ENCODE measurements at regions not wholly inside any gene's neighbourhood (a gene's known extent, or its start where the extent isn't known, plus 50 kb on each side); places are given as distances from the start of the nearest gene placed in this dataset.

DNA sequence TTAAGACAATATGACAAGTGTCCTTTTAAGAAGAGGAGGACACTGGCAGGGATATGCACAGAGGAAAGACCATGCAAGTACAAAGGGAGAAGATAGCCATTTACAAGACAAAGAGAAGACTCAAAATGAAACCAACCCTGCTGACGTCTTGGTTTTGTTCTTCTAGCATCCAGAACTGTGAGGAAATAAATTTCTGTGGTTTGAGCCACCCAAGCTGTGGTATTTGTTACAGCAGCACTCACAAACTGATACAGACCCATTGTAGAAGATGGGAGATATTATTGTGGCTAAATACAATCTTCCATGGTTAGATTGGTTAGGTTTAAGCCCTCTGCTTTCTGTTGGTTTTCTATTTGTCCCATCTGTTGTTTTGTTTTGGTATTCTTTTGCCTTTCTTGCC is 88.6 kb upstream of the SLC35F1 start:
- TF ChIP-seq, protein P1, sequence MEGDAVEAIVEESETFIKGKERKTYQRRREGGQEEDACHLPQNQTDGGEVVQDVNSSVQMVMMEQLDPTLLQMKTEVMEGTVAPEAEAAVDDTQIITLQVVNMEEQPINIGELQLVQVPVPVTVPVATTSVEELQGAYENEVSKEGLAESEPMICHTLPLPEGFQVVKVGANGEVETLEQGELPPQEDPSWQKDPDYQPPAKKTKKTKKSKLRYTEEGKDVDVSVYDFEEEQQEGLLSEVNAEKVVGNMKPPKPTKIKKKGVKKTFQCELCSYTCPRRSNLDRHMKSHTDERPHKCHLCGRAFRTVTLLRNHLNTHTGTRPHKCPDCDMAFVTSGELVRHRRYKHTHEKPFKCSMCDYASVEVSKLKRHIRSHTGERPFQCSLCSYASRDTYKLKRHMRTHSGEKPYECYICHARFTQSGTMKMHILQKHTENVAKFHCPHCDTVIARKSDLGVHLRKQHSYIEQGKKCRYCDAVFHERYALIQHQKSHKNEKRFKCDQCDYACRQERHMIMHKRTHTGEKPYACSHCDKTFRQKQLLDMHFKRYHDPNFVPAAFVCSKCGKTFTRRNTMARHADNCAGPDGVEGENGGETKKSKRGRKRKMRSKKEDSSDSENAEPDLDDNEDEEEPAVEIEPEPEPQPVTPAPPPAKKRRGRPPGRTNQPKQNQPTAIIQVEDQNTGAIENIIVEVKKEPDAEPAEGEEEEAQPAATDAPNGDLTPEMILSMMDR (IDR thresholded peaks at IDR 0.05) = no peak
- no peak for TF ChIP-seq POLR2A (IDR thresholded peaks at IDR 0.05)
